ENCODE measurements at regions not wholly inside any gene's neighbourhood (a gene's known extent, or its start where the extent isn't known, plus 50 kb on each side); places are given as distances from the start of the nearest gene placed in this dataset.

DNA sequence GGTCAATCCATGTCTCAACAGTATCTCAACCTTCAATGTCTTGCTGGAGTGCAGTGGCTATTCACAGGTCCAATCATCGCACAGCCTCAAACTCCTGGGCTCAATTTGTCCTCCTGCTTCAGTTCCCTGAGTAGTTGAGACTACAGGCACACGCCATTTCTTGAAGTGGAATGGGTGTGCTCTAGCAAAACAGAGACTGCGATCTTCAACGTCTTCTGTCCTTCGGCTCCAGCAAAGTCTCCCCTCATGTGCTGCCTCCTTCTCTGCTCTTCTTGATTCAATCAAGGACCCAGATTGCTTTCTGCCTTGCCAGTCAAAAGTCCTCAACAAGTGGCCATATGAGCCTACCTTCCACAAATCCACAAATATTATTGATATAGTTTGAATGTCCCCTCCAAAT is 466.7 kb upstream of the MIR17HG start:
- TF ChIP-seq MXI1 (IDR thresholded peaks at IDR 0.05; ENCODE audit: borderline replicate concordance, low read depth, low read length) (no peak), MAZ (IDR thresholded peaks at IDR 0.05; ENCODE audit: borderline replicate concordance, low read depth, low read length) (no peak), RCOR1 (IDR thresholded peaks at IDR 0.05; ENCODE audit: insufficient replicate concordance, low read length) (no peak), FOS (IDR thresholded peaks at IDR 0.05; ENCODE audit: low read depth, low read length) (no peak), BHLHE40 (IDR thresholded peaks at IDR 0.05; ENCODE audit: low read depth, low read length) (no peak), SMC3 (IDR thresholded peaks at IDR 0.05; ENCODE audit: low read depth, low read length) (no peak)
- H4K20me1 ChIP-seq (ENCODE audit: insufficient read depth, low read length): no peaks in the 10 kb centered on the region
- dilution Hi-C loops (cut with HindIII; ENCODE audit: low sequenced_read_pairs, unreplicated experiment) (no loop called here), in situ Hi-C loops (cut with MboI; ENCODE audit: low sequenced_read_pairs) (no loop called here), intact Hi-C loops (cut with micrococcal nuclease) (no loop called here)
- ATAC-seq (ENCODE audit: low read depth) (no peak), DNase-seq (no peak)
- H3K4me2 ChIP-seq (ENCODE audit: low read depth, low read length): no peak overlapping the region
- CTCF ChIA-PET: no interaction called here
- no peaks in the 10 kb centered on the region for H3K79me1 ChIP-seq (ENCODE audit: low read depth in 1 of 2, low read length in 2 of 2)
- no peak overlapping the region for H2AK5ac ChIP-seq (ENCODE audit: low read depth, low read length)
- no peak overlapping the region for H3K23ac ChIP-seq (ENCODE audit: low read depth, low read length)
- H2BK15ac ChIP-seq (ENCODE audit: low read depth, low read length): no peak overlapping the region
- H3K14ac ChIP-seq (replicated peaks; ENCODE audit: low read depth, low read length): no peak overlapping the region
- no peak overlapping the region for H3K4ac ChIP-seq (ENCODE audit: low read depth, low read length)
- H2BK120ac ChIP-seq (ENCODE audit: low read depth, low read length): no peak overlapping the region
- no peak overlapping the region for H3K56ac ChIP-seq (ENCODE audit: extremely low read depth, insufficient read depth, low read length)
- no peak overlapping the region for H4K8ac ChIP-seq (ENCODE audit: low read depth in 2 of 2, low read length in 2 of 2)
- no peaks in the 10 kb centered on the region for H3K36me3 ChIP-seq (ENCODE audit: control insufficient read depth, insufficient read depth, low read length)
- no peak overlapping the region for H4K5ac ChIP-seq (ENCODE audit: low read depth, low read length)
- H2BK20ac ChIP-seq (ENCODE audit: low read depth, low read length): no peak overlapping the region
- H2AK9ac ChIP-seq (replicated peaks; ENCODE audit: low read depth, low read length, poor library complexity): no peak overlapping the region
- no peak overlapping the region for H2BK5ac ChIP-seq (ENCODE audit: low read depth, low read length, poor library complexity, severe bottlenecking)
- H3K9me1 ChIP-seq (ENCODE audit: insufficient read depth, low read length): no peaks in the 10 kb centered on the region
- H3K27me3 ChIP-seq (ENCODE audit: control insufficient read depth, insufficient read depth, low read length): no peaks in the 10 kb centered on the region
- H3K4me1 ChIP-seq (ENCODE audit: control insufficient read depth, insufficient read depth, low read length): no peaks in the 10 kb centered on the region
- H3K18ac ChIP-seq (ENCODE audit: low read depth, low read length): no peak overlapping the region
- POLR2A ChIA-PET (ENCODE audit: unreplicated experiment): no interaction called here
- H3K4me3 ChIP-seq (ENCODE audit: insufficient read depth, low read depth, low read length): no peak overlapping the region
- H4K91ac ChIP-seq (ENCODE audit: insufficient read depth, low read depth, low read length): no peak overlapping the region
- H2AFZ ChIP-seq (replicated peaks; ENCODE audit: low read length, poor library complexity): no peak overlapping the region
- WGBS, 2 experiments (ENCODE audit: extremely low coverage in 2 of 2, insufficient read length in 1 of 2): no CpG with 5 or more reads among the region's 5 CpGs
- BruUV-seq (replicated peaks): no TSS peak
- H3K27ac ChIP-seq (ENCODE audit: insufficient read depth, low read length): no peak overlapping the region
- H3K9ac ChIP-seq (ENCODE audit: low read depth, low read length): no peak overlapping the region
- H3K9me3 ChIP-seq (ENCODE audit: control insufficient read depth, insufficient read depth, low read length): no peaks in the 10 kb centered on the region

All from IMR-90 (cell line).